ENCODE measurements at regions not wholly inside any gene's neighbourhood (a gene's known extent, or its start where the extent isn't known, plus 50 kb on each side); places are given as distances from the start of the nearest gene placed in this dataset.

- Histone ChIP-seq H3K4me1 (ENCODE audit: control insufficient read depth, extremely low read depth, insufficient read depth, low read length) (no peaks in the 10 kb centered on the region), H3K4me2 (ENCODE audit: insufficient read depth, low read length) (no peak overlapping the region), H3K9me3 (replicated peaks; ENCODE audit: control insufficient read depth, insufficient read depth, low read length) (no peaks in the 10 kb centered on the region), H4K20me1 (replicated peaks; ENCODE audit: control insufficient read depth, extremely low read depth, insufficient read depth, low read length) (no peaks in the 10 kb centered on the region), H3K27ac (ENCODE audit: insufficient read depth, low read depth, low read length) (no peak overlapping the region), H3K9ac (replicated peaks; ENCODE audit: extremely low read depth, insufficient read depth, low read length) (no peak overlapping the region), H3K27me3 (ENCODE audit: control insufficient read depth in 2 of 2, insufficient read depth in 2 of 2, low read length in 2 of 2) (peaks cover 0 to 3% of the 10 kb centered on the region in 2 experiments), H3K36me3 (ENCODE audit: control insufficient read depth in 2 of 2, extremely low read depth in 1 of 2, insufficient read depth in 2 of 2, low read length in 2 of 2) (no peaks in the 10 kb centered on the region), H3K4me3 (replicated peaks in 1 of 3; ENCODE audit: insufficient read depth in 1 of 3, low read depth in 1 of 3, low read length in 3 of 3) (no peak overlapping the region), H3K79me2 (ENCODE audit: control insufficient read depth, insufficient read depth, low read length) (no peaks in the 10 kb centered on the region), H2AFZ (ENCODE audit: low read depth, low read length) (no peak overlapping the region), H3K9me1 (replicated peaks; ENCODE audit: control insufficient read depth, extremely low read depth, insufficient read depth, low read length) (no peaks in the 10 kb centered on the region)
- ChIA-PET CTCF (no interaction called here), POLR2A (no interaction called here)
- no peak for FAIRE-seq
- BruUV-seq (replicated peaks), result no TSS peak
- TF ChIP-seq EZH2 (IDR thresholded peaks at IDR 0.05; ENCODE audit: borderline replicate concordance, low read depth, low read length, severe bottlenecking), result no peak
- TF ChIP-seq MYC (IDR thresholded peaks at IDR 0.05; ENCODE audit: low read depth, low read length), result no peak
- TF ChIP-seq MAX (IDR thresholded peaks at IDR 0.05; ENCODE audit: insufficient read depth, insufficient read length), result no peak
- TF ChIP-seq GATA2 (IDR thresholded peaks at IDR 0.05; ENCODE audit: insufficient read depth, insufficient read length, low read depth, low read length), result no peak
- TF ChIP-seq POLR2A (IDR thresholded peaks at IDR 0.05; ENCODE audit: low read depth, low read length), result no peak
- no peak for TF ChIP-seq JUN (IDR thresholded peaks at IDR 0.05; ENCODE audit: borderline replicate concordance, insufficient read depth, insufficient read length, low read depth)
- no peak for TF ChIP-seq FOS (IDR thresholded peaks at IDR 0.05; ENCODE audit: borderline replicate concordance, insufficient read depth, low read length)
- TF ChIP-seq POLR2AphosphoS5 (IDR thresholded peaks at IDR 0.05; ENCODE audit: insufficient read depth, low read depth, low read length), result no peak
- TF ChIP-seq CTCF (IDR thresholded peaks at IDR 0.05; ENCODE audit: extremely low read depth in 1 of 2, insufficient read depth in 1 of 2, low read depth in 1 of 2, low read length in 2 of 2), result no peak
- intact Hi-C loops (cut with micrococcal nuclease) (no loop called here), dilution Hi-C loops (cut with MboI; ENCODE audit: extremely low pct_ligation_motif_present, low sequenced_read_pairs) (no loop called here)
- DNase-seq (ENCODE audit: low read depth, low spot score), result no peak
Measured at GRCh38 chr7:35998481-35998880, 154.6 kb upstream of the EEPD1 start.

Measured in endothelial cell of umbilical vein (primary cell).